ENCODE measurements at regions not wholly inside any gene's neighbourhood (a gene's known extent, or its start where the extent isn't known, plus 50 kb on each side); places are given as distances from the start of the nearest gene placed in this dataset.

- TF ChIP-seq ZNF462 (CRISPR knock-in tag; IDR thresholded peaks at IDR 0.05) = no peak
- no peak for TF ChIP-seq POLR2AphosphoS5 (IDR thresholded peaks at IDR 0.05; ENCODE audit: low read depth)
- TF ChIP-seq ZNF331 (CRISPR knock-in tag; IDR thresholded peaks at IDR 0.05; ENCODE audit: low read depth) = no peak
Observed at GRCh38 chr17:72517413-72518158, 396.8 kb downstream of the SOX9 start (continued).

- Histone ChIP-seq H2AFZ (peak overlapping the region; percentile 63; the same call in 1 of the 2 replicates), H3K36me3 (ENCODE audit: insufficient read depth) (no peaks in the 10 kb centered on the region), H3K4me1 (ENCODE audit: insufficient read depth) (peaks cover 17% of the 10 kb centered on the region), H3K79me2 (replicated peaks; ENCODE audit: insufficient read depth) (no peaks in the 10 kb centered on the region), H3K4me3 (no peak overlapping the region), H3K4me2 (no peak overlapping the region), H3K27ac (ENCODE audit: low read depth) (no peak overlapping the region), H3K9me2 (ENCODE audit: insufficient read depth) (no peaks in the 10 kb centered on the region), H3K27me3 (ENCODE audit: insufficient read depth) (no peaks in the 10 kb centered on the region), H3F3A (replicated peaks; ENCODE audit: low read depth) (no peaks in the 10 kb centered on the region), H4K20me1 (replicated peaks; ENCODE audit: insufficient read depth) (no peaks in the 10 kb centered on the region)
- Mint-ChIP-seq H3K36me3 (ENCODE audit: low read depth) (no peaks in the 10 kb centered on the region), H3K27me3 (ENCODE audit: insufficient read depth, low read depth, poor library complexity) (peaks cover 3% of the 10 kb centered on the region), H3K4me3 (no peak overlapping the region), H3K27ac (no peak overlapping the region), H3K4me1 (peaks cover 48% of the 10 kb centered on the region), H3K9me3 (no peaks in the 10 kb centered on the region)
- ATAC-seq (no peak), DNase-seq (ENCODE audit: low spot score) (no peak)
- no peak for TF ChIP-seq POLR2AphosphoS5 (IDR thresholded peaks at IDR 0.05; ENCODE audit: low read depth)
- no peak for TF ChIP-seq ZNF462 (CRISPR knock-in tag; IDR thresholded peaks at IDR 0.05)
- TF ChIP-seq ZNF331 (CRISPR knock-in tag; IDR thresholded peaks at IDR 0.05; ENCODE audit: low read depth) = no peak
- no peak for TF ChIP-seq CREB1 (CRISPR knock-in tag; IDR thresholded peaks at IDR 0.05; ENCODE audit: low read depth)
- TF ChIP-seq EZH2 (IDR thresholded peaks at IDR 0.05; ENCODE audit: low read depth, unreplicated experiment) = no peak
Observed at GRCh38 chr17:72518159-72518732, 397.4 kb downstream of the SOX9 start.

All from GM23338 (cell line).